Psoas muscle (tissue), 7 donors: ENCODE measurements at regions not wholly inside any gene's neighbourhood (a gene's known extent, or its start where the extent isn't known, plus 50 kb on each side); places are given as distances from the start of the nearest gene placed in this dataset.

Experiments used
- ATAC-seq, 4 donors: fragments of 200-7000 bp; cut with Tn5 transposase; one replicate each; pipeline ENCODE4 v1.9.1; 2020; ENCODE audit warnings: moderate library complexity in 3 of 4, mild to moderate bottlenecking in 2 of 4
- DNase-seq, 2 donors: peaks; one replicate each; pipeline ENCODE4 v3.0.0-alpha.2; 2020
- H3K27ac ChIP-seq: fragments of 200-600 bp; one replicate; pipeline ENCODE4 v1.8.0; 2022
- H3K27me3 ChIP-seq, 3 donors: fragments of 200-600 bp in 1 of 3; one replicate each; pipeline versions ENCODE4 v1.6.1 to v1.8.0; 2013 to 2022; ENCODE audit warnings: low read length in 2 of 3, mild to moderate bottlenecking in 2 of 3, moderate library complexity in 1 of 3; ENCODE audit not compliant: insufficient read depth in 3 of 3
- H3K36me3 ChIP-seq, 2 donors: fragments of 200-600 bp in 1 of 2; one replicate each; pipeline versions ENCODE4 v1.6.1 to v1.8.0; 2013 to 2022; ENCODE audit warnings: low read depth in 1 of 2, mild to moderate bottlenecking in 1 of 2, moderate library complexity in 1 of 2; ENCODE audit not compliant: insufficient read depth in 1 of 2
- H3K4me1 ChIP-seq: fragments of 200-600 bp; one replicate; pipeline ENCODE4 v1.8.0; 2022
- H3K4me3 ChIP-seq: fragments of 200-600 bp; one replicate; pipeline ENCODE4 v1.8.0; 2022; ENCODE audit warnings: mild to moderate bottlenecking
- H3K9me3 ChIP-seq: fragments of 200-600 bp; one replicate; pipeline ENCODE4 v1.8.0; 2022
- CTCF ChIP-seq: fragments of 200-600 bp; IDR thresholded peaks from one replicate; pipeline ENCODE4 v1.8.0; 2022; ENCODE audit warnings: antibody characterized with exemption
- WGBS, 3 donors: extraction: QIAGEN DNeasy Blood & Tissue Kit; methylation state at CpG; one replicate each; pipeline versions ENCODE4 v1.1.6 to v1.1.7; 2013; 5-methylcytosine and 5-hydroxymethylcytosine counted together
- intact Hi-C, 2 donors: fragments of 100-400 bp; cut with DNase I; formaldehyde crosslinking; loops; one replicate each; pipeline versions ENCODE4 v1.11.0 to v1.14.2; 2022
- donor health status: healthy with polysubstance abuse.
- donor health status: DM: no; HTN: no; CAD: no; lungs with moderate emphysema.
- donor health status: Bipolar disorder and iron deficiency.
- donor health status: healthy.
- donor health status: DM: yes; HTN: yes; CAD: no.
- donor health status: DM: no; HTN: no; CAD: no.
- donor health status: DM: yes; HTN: yes; CAD: no.

- Histone ChIP-seq H3K4me1 (no peaks in the 10 kb centered on the region), H3K36me3 (no peaks in the 10 kb centered on the region), H3K4me3 (no peak overlapping the region), H3K27me3 (no peaks in the 10 kb centered on the region), H3K9me3 (peaks cover 7% of the 10 kb centered on the region), H3K27ac (no peak overlapping the region)
- no peak for TF ChIP-seq CTCF
- ATAC-seq (no peak), DNase-seq (no peak)
- intact Hi-C loops = no loop called here
- 42 to 65% (median 48%) methylated on average over 3 of the region's 3 CpGs for WGBS, 3 donors
Measured at GRCh38 chr4:153034681-153035080, 98.6 kb downstream of the FHDC1 start.

- Histone ChIP-seq H3K4me1 (no peaks in the 10 kb centered on the region), H3K27ac (no peak overlapping the region), H3K27me3 (no peaks in the 10 kb centered on the region), H3K4me3 (no peak overlapping the region), H3K36me3 (no peaks in the 10 kb centered on the region), H3K9me3 (no peaks in the 10 kb centered on the region)
- intact Hi-C loops = no loop called here
- no peak for ATAC-seq
- WGBS, 3 donors = 78 to 90% (median 82%) methylated on average over 5 of the region's 5 CpGs
- no peak for TF ChIP-seq CTCF
- no peak for DNase-seq
Measured at GRCh38 chr4:153036931-153037482, 100.9 kb downstream of the FHDC1 start.

GRCh38 chr4:153038623-153039311 is 102.6 kb downstream of the FHDC1 start:
- Histone ChIP-seq H3K27ac (no peak overlapping the region), H3K36me3 (no peaks in the 10 kb centered on the region), H3K4me1 (no peaks in the 10 kb centered on the region), H3K9me3 (no peaks in the 10 kb centered on the region), H3K4me3 (no peak overlapping the region), H3K27me3 (no peaks in the 10 kb centered on the region)
- intact Hi-C loops = no loop called here
- WGBS, 3 donors = 31 to 35% (median 33%) methylated on average over 10 of the region's 10 CpGs
- DNase-seq (no peak), ATAC-seq (no peak)
- no peak for TF ChIP-seq CTCF

- intact Hi-C loops = no loop called here
Measured at GRCh38 chr4:153039542-153040185, 103.5 kb downstream of the FHDC1 start.

More at GRCh38 chr4:153039542-153040185, 103.5 kb downstream of the FHDC1 start:
- H3K36me3 ChIP-seq = no peaks in the 10 kb centered on the region
- no peak overlapping the region for H3K4me3 ChIP-seq
- no peak for ATAC-seq
- H3K4me1 ChIP-seq = no peaks in the 10 kb centered on the region
- no peaks in the 10 kb centered on the region for H3K9me3 ChIP-seq
- 71 to 89% (median 77%) methylated on average over 3 of the region's 3 CpGs for WGBS, 3 donors
- DNase-seq = no peak
- H3K27ac ChIP-seq = no peak overlapping the region
- no peak for TF ChIP-seq CTCF
- no peaks in the 10 kb centered on the region for H3K27me3 ChIP-seq
